Activated CD4-positive, alpha-beta T cell treated with anti-CD3 and anti-CD28 coated beads, Interleukin-2, amount 10 ng/mL, durations not matched to agents 7 days and 5 days (primary cell): ENCODE measurements at regions not wholly inside any gene's neighbourhood (a gene's known extent, or its start where the extent isn't known, plus 50 kb on each side); places are given as distances from the start of the nearest gene placed in this dataset.

Source experiments
- CTCF ChIA-PET: fragments of 350-600 bp; sonication (Branson Sonifier 250); formaldehyde crosslinking; loops from one replicate; lab custom pipeline; 2021; ENCODE audit warnings: antibody characterized with exemption; lab: Charles Lee
- POLR2A ChIA-PET: fragments of 350-600 bp; sonication (Branson Sonifier 250); formaldehyde crosslinking; loops from one replicate; lab custom pipeline; 2021; ENCODE audit warnings: antibody characterized with exemption; lab: Charles Lee
- DNase-seq: peaks from one replicate; pipeline ENCODE4 v3.0.0-alpha.2; 2020
- H3K27ac Mint-ChIP-seq: one replicate; pipeline ENCODE4 v1.8.0; 2021; ENCODE audit warnings: mild to moderate bottlenecking, moderate library complexity, mixed read lengths
- H3K27me3 Mint-ChIP-seq: one replicate; pipeline ENCODE4 v1.8.0; 2021; ENCODE audit warnings: mixed read lengths
- H3K36me3 Mint-ChIP-seq: one replicate; pipeline ENCODE4 v1.8.0; 2021; ENCODE audit warnings: low read depth, mixed read lengths
- H3K4me1 Mint-ChIP-seq: one replicate; pipeline ENCODE4 v1.8.0; 2021; ENCODE audit warnings: mixed read lengths
- H3K4me3 Mint-ChIP-seq: one replicate; pipeline ENCODE4 v1.8.0; 2021; ENCODE audit warnings: mild to moderate bottlenecking, moderate library complexity, mixed read lengths
- H3K9me3 Mint-ChIP-seq: one replicate; pipeline ENCODE4 v1.8.0; 2021; ENCODE audit warnings: mixed read lengths

GRCh38 chr16:51312363-51313150, 161.5 kb upstream of the SALL1 start:
- no peaks in the 10 kb centered on the region for H3K27me3 Mint-ChIP-seq
- no peaks in the 10 kb centered on the region for H3K9me3 Mint-ChIP-seq
- H3K27ac Mint-ChIP-seq, result no peak overlapping the region
- H3K36me3 Mint-ChIP-seq, result no peaks in the 10 kb centered on the region
- ChIA-PET CTCF (no interaction called here), POLR2A (no interaction called here)
- no peak overlapping the region for H3K4me3 Mint-ChIP-seq
- no peak for DNase-seq
- H3K4me1 Mint-ChIP-seq, result no peaks in the 10 kb centered on the region

DNA sequence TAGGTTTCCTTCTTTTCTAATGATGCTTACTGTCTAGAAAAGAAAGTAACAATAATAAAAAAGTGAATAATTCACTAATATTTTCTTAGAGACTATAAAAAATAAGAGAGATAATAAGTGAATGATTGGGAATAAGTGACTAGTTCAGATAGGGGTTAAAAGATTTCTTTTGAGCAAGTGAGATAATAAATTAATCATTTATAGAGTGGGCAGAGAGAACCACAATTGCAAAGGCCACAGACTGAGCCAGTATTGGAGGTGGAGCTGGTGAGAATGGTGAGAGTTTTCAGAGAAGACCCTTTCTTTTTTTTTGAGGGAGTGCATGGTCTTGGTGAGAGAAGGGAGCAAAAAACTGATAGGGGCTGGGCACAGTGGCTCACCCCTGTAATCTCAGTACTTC, 159.1 kb upstream of the SALL1 start:
- DNase-seq, result no peak
- no peaks in the 10 kb centered on the region for H3K4me1 Mint-ChIP-seq
- H3K4me3 Mint-ChIP-seq, result no peak overlapping the region
- no peak overlapping the region for H3K27ac Mint-ChIP-seq
- POLR2A ChIA-PET, result no interaction called here
- CTCF ChIA-PET, result no interaction called here
- H3K36me3 Mint-ChIP-seq, result no peaks in the 10 kb centered on the region
- no peaks in the 10 kb centered on the region for H3K9me3 Mint-ChIP-seq
- no peaks in the 10 kb centered on the region for H3K27me3 Mint-ChIP-seq

GRCh38 chr16:51306886-51307595, 156.0 kb upstream of the SALL1 start:
- Mint-ChIP-seq H3K27me3 (no peaks in the 10 kb centered on the region), H3K36me3 (no peaks in the 10 kb centered on the region), H3K4me1 (no peaks in the 10 kb centered on the region), H3K27ac (no peak overlapping the region), H3K9me3 (peaks cover 2% of the 10 kb centered on the region), H3K4me3 (no peak overlapping the region)
- ChIA-PET CTCF (no interaction called here), POLR2A (no interaction called here)
- no peak for DNase-seq

GRCh38 chr16:51306116-51306515, 155.0 kb upstream of the SALL1 start:
- no peaks in the 10 kb centered on the region for H3K36me3 Mint-ChIP-seq
- H3K27ac Mint-ChIP-seq, result no peak overlapping the region
- no peaks in the 10 kb centered on the region for H3K27me3 Mint-ChIP-seq
- H3K9me3 Mint-ChIP-seq, result peaks cover 2% of the 10 kb centered on the region
- ChIA-PET CTCF (no interaction called here), POLR2A (no interaction called here)
- H3K4me1 Mint-ChIP-seq, result no peaks in the 10 kb centered on the region
- no peak overlapping the region for H3K4me3 Mint-ChIP-seq
- DNase-seq, result no peak

DNA sequence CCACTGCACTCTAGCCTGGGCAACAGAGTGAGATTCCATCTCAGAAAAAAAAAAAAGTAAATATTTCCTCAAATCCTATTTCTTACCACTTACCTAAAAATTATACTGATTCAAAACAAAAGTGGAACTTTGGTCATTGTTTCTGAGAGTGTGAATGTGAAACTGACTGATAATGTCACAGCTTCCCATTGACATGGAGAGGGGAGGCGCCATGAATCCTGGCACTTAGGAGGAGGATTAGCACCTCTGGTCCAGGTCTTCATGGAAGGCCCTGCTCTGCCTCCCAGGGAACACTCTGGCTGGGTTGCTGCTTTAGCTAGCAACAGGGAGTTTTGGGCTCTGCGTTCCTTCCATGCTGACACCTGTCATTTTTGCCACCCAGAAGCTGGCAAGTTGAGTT, 154.3 kb upstream of the SALL1 start:
- Mint-ChIP-seq H3K27me3 (no peaks in the 10 kb centered on the region), H3K4me1 (no peaks in the 10 kb centered on the region), H3K4me3 (no peak overlapping the region), H3K36me3 (no peaks in the 10 kb centered on the region), H3K27ac (no peak overlapping the region), H3K9me3 (peaks cover 2% of the 10 kb centered on the region)
- ChIA-PET CTCF (no interaction called here), POLR2A (no interaction called here)
- no peak for DNase-seq

DNA sequence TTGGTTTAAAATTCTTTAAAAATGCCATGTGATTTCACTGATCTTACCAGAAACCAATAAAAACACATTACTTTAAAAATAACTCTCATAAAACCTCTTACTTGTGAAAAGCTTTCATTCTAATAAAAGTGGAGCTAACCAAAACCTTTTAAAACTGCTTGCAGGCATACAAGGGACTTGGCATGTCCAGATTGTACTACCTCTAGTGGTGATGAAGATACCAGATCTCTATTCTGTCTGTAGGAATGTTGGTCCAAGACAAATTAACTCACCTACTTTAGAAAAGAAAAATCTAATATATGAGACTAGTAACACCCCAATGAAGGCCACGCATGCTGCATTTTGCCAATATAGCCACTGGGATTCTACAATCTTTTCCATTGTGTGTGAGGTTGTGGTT, 151.0 kb upstream of the SALL1 start:
- CTCF ChIA-PET, result no interaction called here
- Mint-ChIP-seq H3K27ac (no peak overlapping the region), H3K4me3 (no peak overlapping the region), H3K36me3 (no peaks in the 10 kb centered on the region), H3K9me3 (peaks cover 4% of the 10 kb centered on the region), H3K27me3 (no peaks in the 10 kb centered on the region), H3K4me1 (no peaks in the 10 kb centered on the region)
- POLR2A ChIA-PET, result no interaction called here
- DNase-seq, result no peak

DNA sequence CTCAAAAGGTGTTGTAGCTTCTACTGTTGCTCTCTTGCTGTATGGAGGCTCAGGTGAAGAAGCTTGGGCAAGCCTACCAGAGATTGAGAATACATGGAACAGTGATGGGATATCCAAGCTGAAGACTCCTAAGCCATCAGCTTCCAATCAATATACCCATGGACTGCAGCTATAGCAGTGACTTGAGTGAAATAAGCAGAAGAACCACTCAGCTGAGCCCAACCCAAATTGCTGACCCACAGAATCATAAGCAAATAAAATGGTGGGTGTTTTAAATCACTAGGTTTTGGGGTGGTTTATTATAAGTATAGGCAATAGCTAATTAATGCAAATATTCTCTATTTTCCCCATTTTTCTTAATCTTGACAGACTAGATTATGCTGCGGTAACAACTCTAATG, 147.7 kb upstream of the SALL1 start:
- H3K27ac Mint-ChIP-seq, result no peak overlapping the region
- CTCF ChIA-PET, result no interaction called here
- peaks cover 3% of the 10 kb centered on the region for H3K9me3 Mint-ChIP-seq
- no peaks in the 10 kb centered on the region for H3K36me3 Mint-ChIP-seq
- H3K27me3 Mint-ChIP-seq, result no peaks in the 10 kb centered on the region
- no peak for DNase-seq
- POLR2A ChIA-PET, result no interaction called here
- H3K4me3 Mint-ChIP-seq, result no peak overlapping the region
- H3K4me1 Mint-ChIP-seq, result no peaks in the 10 kb centered on the region

DNA sequence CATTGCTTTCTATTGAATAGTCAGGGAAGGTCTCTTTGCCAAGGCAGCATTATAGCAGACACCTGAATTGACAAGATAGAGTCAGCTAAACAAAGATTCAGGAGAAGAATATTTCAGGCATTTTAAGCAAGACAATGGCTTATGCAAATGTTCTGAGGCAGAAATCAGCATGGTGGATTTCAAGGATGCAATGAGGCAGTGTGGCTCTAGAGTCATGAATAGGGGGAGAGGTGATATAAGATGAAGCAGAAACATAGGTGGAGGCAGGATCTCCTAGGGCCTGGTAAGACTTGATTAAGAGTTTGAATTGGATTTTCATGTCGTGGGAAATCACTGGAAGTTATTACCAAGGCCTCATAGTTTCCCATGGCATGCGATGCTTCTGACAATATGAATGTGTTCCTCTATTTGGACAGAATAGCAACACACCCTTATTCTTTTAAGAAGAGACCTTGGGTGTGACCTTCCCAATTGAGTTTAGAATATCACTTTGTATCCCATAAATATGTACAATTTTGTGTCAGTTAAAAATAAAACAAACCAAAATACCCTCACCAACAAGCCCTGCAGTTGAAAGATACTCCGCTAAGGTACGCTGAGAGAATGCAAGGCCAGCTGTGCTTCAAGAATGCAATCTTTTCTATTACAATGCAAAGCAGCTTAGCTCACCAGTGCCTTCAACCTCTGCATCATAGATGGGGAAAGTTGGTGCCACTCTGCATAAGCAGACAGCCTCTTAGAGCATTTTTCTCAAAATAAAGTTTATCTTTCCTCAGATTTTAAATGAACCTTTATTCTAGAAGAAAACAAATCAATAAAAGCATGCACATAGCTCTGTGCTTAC, 139.6 kb upstream of the SALL1 start:
- ChIA-PET POLR2A (no interaction called here), CTCF (no interaction called here)
- Mint-ChIP-seq H3K4me1 (no peaks in the 10 kb centered on the region), H3K27me3 (no peaks in the 10 kb centered on the region), H3K36me3 (no peaks in the 10 kb centered on the region), H3K27ac (no peak overlapping the region), H3K9me3 (no peaks in the 10 kb centered on the region), H3K4me3 (no peak overlapping the region)
- DNase-seq, result no peak

DNA sequence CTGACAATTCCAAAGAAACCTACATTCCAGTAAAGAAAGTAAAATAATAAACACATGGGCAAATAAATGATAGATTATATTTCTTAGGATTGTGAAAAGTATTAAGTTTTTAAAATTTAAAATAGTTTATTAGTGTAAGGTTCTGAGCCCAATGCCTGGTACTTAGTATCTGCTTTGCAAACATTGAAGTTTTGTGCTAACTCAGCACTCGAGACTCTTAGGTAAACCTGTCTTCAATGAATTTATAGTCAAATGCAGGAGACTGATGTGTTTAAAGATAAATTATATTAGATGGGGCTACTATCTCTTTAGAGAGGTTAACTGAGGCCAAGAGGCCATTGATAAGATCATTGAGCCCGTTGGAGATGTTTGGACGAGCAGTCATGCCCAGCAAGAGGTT, 138.3 kb upstream of the SALL1 start:
- ChIA-PET CTCF (interaction anchor here (1.1 kb wide), 1 partner anchor 32 kb away, joined by 3 read pairs; no protein-coding TSS in a partner anchor), POLR2A (no interaction called here)
- H3K9me3 Mint-ChIP-seq, result no peaks in the 10 kb centered on the region
- no peaks in the 10 kb centered on the region for H3K36me3 Mint-ChIP-seq
- no peak for DNase-seq
- H3K4me1 Mint-ChIP-seq, result no peaks in the 10 kb centered on the region
- no peaks in the 10 kb centered on the region for H3K27me3 Mint-ChIP-seq
- H3K27ac Mint-ChIP-seq, result no peak overlapping the region
- H3K4me3 Mint-ChIP-seq, result no peak overlapping the region

GRCh38 chr16:51287121-51287755, 136.2 kb upstream of the SALL1 start:
- H3K36me3 Mint-ChIP-seq, result no peaks in the 10 kb centered on the region
- CTCF ChIA-PET, result no interaction called here
- no peak overlapping the region for H3K27ac Mint-ChIP-seq
- no peak for DNase-seq
- H3K9me3 Mint-ChIP-seq, result no peaks in the 10 kb centered on the region
- H3K4me3 Mint-ChIP-seq, result no peak overlapping the region
- POLR2A ChIA-PET, result no interaction called here
- H3K27me3 Mint-ChIP-seq, result no peaks in the 10 kb centered on the region
- no peaks in the 10 kb centered on the region for H3K4me1 Mint-ChIP-seq

DNA sequence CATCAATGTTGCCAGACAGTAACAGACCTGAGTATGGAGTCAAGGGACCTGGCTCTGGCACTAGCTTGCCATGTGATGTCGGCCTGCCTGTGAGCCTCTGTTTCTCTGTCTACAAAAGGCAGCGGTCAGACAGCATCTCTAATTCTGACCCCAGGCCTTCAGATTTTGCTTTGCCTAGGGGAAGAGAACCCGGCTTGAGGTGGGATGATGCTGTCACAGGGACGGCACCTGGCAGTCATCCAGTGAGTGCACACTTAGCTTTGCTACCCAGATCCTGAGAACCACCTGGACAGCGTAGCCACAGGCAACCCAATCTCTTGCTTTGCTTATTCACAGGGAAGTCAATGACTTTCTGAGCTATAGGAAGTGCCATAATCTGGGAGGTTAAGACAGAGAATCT, 135.2 kb upstream of the SALL1 start:
- Mint-ChIP-seq H3K36me3 (no peaks in the 10 kb centered on the region), H3K27me3 (no peaks in the 10 kb centered on the region), H3K27ac (no peak overlapping the region), H3K4me3 (no peak overlapping the region), H3K4me1 (no peaks in the 10 kb centered on the region), H3K9me3 (no peaks in the 10 kb centered on the region)
- ChIA-PET CTCF (no interaction called here), POLR2A (no interaction called here)
- no peak for DNase-seq

- Mint-ChIP-seq H3K4me1 (no peaks in the 10 kb centered on the region), H3K4me3 (no peak overlapping the region)
- CTCF ChIA-PET, result no interaction called here
Observed at GRCh38 chr16:51276336-51276735, 125.3 kb upstream of the SALL1 start.

GRCh38 chr16:51272420-51272819, 121.3 kb upstream of the SALL1 start:
- H3K4me1 Mint-ChIP-seq, result no peaks in the 10 kb centered on the region
- H3K27me3 Mint-ChIP-seq, result no peaks in the 10 kb centered on the region
- CTCF ChIA-PET, result no interaction called here
- no peak for DNase-seq
- POLR2A ChIA-PET, result no interaction called here
- H3K4me3 Mint-ChIP-seq, result no peak overlapping the region
- H3K9me3 Mint-ChIP-seq, result no peaks in the 10 kb centered on the region
- no peak overlapping the region for H3K27ac Mint-ChIP-seq
- H3K36me3 Mint-ChIP-seq, result no peaks in the 10 kb centered on the region

More at GRCh38 chr16:51276336-51276735, 125.3 kb upstream of the SALL1 start:
- DNase-seq, result no peak
- no peaks in the 10 kb centered on the region for H3K36me3 Mint-ChIP-seq
- no peaks in the 10 kb centered on the region for H3K9me3 Mint-ChIP-seq
- H3K27ac Mint-ChIP-seq, result no peak overlapping the region
- H3K27me3 Mint-ChIP-seq, result no peaks in the 10 kb centered on the region
- POLR2A ChIA-PET, result no interaction called here
